HG03558 (cell line): ENCODE measurements at regions not wholly inside any gene's neighbourhood (a gene's known extent, or its start where the extent isn't known, plus 50 kb on each side); places are given as distances from the start of the nearest gene placed in this dataset.
"Not testable (repeated sequence)": the region's sequence is repeated elsewhere in the genome, so short reads cannot be mapped to it uniquely, and the experiment has no call there.

Experiments
- ATAC-seq: cut with Tn5 transposase; IDR thresholded peaks from one replicate; pipeline ENCODE4 v1.9.1; 2021; ENCODE audit warnings: moderate number of reproducible peaks; ENCODE audit not compliant: unreplicated experiment; ENCODE audit errors: extremely low read depth

DNA sequence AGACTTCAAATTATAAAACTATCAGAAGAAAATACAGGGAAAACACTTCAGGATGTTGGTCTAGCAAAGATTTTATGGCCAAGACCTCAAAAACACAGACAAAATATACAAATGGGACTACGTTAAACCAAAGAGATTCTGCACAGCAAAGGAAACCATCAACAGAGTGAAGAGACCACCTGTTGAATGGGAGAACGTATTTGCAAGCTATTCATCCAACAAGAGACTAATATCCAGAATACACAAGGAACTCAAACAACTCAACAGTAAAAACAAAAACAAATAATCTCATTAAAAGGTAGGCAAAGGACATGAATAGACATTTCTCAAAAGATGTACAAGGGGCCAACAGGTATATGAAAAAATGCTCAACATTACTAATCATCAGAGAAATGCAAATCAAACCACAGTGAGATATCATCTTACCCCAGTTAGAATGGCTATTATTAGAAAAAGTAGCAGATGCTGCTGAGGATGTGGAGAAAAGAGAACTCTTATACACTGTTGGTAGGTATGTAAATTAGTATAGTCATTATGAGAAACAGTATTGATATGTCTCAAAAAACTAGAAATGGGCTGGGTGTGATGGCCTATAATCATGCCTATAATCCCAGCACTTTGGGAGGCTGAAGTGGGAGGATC is 112.6 kb downstream of the LRIG2 start:
- ATAC-seq = peak; percentile 94

GRCh38 chr1:113190078-113190477 is 117.1 kb downstream of the LRIG2 start:
- no peak for ATAC-seq

GRCh38 chr1:113190930-113191329 is 117.9 kb downstream of the LRIG2 start:
- ATAC-seq = no peak

DNA sequence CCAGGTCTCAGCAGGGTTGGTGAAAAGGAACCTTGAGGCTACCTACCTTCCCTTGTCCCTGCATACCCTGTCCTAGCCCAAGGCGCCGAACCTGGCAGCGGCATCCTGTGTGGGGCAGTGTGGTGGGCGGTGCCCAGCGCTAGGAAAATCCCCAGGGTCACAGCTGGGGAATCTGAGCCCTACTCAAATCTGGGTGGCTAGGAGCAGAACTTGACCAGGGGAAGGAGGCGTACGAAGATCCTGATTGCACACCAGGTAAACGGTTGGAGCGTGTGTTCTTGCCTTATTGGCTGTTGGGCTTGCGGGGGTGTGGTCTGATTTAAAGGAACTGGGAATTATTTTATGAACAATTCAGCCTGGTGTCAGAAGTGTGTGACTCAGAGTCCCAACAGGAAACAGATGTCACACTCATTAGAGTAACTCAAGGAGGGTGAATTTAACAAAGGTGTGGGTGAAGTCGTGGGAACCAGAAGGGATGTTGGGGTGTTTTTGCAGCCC is 118.6 kb downstream of the LRIG2 start:
- peak; percentile 42 for ATAC-seq

DNA sequence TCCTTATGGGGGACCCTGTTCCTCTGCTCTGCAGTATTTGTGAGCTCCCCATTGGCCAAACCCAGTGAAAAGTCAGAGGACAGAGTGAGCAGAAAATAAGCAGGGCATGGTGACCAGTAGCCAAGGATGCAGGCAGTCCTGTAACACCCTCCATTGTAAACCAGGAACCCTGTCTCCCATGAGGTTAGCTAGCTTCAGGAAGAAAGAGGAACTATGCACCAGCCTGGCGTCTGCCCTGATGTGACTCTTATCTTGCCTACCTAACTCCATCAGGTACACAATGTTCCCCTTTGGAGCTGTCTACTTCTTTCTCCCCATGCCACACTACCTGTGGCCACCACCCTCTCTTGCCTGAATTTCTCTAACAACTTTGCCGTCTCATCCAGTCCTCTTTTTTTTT is 119.2 kb downstream of the LRIG2 start:
- ATAC-seq = no peak

- no peak for ATAC-seq
These were observed 120.0 kb downstream of the LRIG2 start for GRCh38 chr1:113192980-113193379.

DNA sequence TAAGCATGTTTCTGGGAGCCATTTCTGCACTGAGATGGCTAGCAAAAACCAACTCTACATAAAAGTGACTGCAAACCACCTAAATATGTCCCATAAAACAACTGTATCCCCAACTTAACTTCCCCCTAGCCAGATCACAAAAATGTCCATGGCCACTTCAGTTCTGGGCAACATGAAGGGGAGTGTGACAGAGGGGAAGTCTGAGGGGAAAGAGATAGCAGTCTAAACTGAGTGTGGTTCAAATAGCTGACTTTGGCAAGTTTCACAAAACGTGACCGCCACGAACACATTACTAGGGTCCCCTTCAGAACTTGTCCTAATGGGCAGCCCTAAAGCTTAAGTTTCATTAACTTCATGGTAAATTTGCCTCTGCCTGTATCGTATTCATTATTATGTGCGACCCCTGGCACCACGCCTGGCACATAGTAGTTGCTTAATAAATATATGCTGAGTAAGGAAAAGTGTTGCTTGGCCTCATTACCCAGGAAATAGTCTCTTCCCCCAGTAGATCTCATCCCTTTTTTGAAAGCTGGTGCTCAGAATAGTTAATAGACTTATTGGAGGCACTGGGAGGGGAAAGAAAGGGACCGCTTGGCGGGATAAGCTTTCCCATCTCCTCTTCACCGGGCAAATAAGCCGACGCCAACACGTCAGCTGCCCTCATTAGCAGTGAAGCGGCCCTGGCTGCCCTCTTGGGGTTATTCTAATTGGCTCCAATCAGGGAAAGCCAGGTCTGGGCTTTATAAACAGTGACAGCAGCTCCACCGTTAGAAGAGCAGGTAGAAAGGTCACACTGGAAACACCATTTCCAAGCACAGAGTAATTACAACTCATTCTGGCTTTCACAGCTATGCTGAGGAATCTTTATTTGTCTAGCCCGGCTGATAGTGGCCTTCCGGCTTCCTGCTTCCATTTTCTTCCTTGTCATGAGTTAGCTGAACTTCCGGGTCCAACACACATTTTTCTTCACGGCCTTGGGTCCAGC is 122.1 kb downstream of the LRIG2 start:
- no peak for ATAC-seq

DNA sequence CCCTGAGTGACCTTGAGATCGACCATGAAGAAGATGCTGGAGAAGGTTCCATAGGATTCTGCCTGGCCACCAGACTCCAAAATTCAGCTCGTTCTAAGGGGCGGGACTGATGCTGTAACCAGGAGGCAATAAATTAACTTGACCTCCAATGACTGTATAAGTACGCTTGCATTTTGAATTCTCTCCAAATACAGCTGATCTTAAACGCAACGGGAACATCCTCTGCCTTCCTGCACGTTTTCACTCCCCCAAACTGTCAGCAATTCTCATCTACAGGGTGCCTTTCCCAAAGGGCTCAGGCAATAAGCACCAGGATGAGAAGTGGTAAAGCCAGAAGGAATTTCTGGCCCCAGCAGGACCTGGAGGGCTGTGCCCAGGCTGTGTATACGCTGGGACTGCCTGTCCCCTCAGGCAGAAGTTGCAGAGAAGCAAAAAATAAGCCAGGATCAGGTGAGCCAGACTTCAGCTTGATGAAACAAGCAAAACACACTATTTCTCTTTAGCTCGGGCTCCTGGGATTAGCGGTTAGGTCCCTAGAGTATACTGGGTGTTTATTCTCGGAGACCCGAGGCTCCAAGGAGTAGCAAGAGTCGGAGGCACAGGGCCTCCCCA is 124.8 kb downstream of the LRIG2 start:
- no peak for ATAC-seq

- no peak for ATAC-seq
These were observed 125.8 kb downstream of the LRIG2 start for GRCh38 chr1:113198806-113199205.

- no peak for ATAC-seq
These were observed 126.9 kb downstream of the LRIG2 start for GRCh38 chr1:113199760-113200455.

DNA sequence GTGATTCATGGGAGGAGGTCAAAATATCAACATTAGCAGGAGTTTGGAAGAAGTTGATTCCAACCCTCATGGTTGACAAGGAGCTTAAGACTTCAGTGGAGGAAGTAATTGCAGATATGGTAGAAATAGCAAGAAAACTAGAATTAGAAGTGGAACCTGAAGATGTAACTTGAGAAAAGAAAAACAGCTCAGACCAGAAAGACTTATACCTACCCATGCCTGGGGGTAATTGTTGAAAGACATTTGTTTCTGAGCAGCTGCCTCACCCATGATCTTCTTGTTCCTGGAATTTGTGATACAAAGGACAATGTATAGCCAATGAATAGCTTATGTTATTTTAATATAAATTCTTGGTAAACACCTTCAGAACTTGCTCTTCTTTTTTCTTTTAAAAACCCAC is 128.6 kb downstream of the LRIG2 start:
- no peak for ATAC-seq

DNA sequence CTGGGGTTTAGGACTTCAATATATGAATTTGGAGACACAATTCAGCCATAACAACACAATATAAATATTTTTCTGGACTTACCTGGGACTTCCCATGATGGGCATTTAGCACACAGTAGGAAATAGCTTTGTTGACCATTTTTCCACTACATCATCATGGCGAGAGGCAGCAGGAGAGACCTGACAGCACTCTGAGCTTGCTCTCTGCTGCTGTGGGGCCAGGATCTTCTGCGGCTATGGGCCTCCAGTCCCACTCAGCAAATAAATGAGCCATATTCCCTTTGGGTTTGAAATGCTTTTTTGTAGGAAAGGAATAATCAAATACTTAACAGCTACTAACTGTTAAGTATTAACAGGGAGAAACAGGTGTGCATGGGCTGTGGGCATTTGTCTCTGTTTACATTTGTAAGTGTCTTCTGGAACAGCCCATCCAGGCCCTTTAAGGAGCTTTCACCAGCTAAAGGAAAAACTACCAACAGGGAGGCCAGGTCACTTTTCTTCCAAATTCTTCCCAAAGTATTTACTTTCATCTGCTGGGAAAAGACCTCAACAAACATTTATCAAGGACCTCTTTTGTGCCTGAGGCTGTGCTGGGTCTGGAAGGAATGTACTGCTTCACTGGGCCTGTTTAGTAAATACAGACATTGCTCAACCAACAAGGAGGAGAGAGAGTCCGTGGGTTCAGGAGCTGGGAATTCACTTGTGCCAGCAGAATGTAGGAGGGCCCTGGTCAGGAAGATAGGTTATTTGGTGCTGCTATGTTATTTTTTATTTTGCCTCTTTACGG is 133.2 kb downstream of the LRIG2 start:
- ATAC-seq = no peak

DNA sequence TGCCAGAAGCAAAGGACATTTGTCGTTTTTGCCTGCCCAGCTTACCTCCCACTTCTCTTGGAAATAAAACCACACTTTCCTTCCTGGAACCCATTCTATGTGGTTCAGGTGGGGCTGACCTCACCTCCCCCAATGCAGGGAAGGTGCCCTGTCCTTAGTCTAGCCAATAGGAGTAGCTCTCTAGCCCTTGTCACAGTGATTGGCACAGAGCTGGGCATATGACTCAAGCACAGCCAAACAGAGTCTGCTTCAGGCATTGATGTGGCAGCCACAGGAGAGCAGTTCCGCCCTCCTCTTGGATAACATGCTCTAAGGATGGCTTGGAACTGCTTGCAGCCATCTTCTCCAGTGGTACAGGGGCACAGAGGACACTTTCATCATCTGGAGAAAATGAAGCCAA is 134.0 kb downstream of the LRIG2 start:
- no peak for ATAC-seq

DNA sequence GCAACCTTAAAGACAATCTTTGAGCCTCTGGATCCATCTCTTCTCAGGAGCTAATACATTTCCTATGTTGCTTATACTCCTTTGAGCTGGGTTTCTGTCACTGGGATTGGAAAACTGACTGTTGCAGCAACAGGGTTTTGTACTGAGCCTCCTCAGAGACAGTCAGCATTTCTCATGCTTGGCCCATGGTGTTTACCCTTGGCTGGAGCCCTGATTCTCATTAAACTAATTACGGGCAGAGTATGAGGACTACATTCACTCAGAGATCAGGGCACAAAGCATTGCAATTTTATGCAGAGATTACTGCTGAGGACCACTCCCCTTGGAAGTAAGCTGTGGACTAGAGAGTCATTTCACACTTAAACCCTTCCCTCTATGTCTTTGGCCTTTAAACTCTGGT is 134.5 kb downstream of the LRIG2 start:
- no peak for ATAC-seq

DNA sequence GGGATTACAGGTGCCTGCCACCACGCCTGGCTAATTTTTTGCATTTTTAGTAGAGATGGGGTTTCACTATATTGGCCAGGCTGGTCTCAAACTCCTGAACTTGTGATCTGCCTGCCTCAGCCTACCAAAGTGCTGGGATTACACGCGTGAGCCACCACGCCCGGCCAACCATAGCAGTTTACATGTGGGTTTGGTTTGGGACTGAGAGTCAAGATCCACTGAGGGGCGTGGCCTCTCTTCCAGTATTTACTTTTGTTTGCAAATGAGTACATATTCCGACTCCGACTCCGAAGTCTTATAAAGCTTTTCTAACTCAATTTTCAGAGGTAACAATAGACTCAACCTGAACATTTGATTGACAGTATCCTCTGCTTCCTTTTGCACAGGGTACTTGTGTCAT is 135.4 kb downstream of the LRIG2 start:
- not testable (repeated sequence) for ATAC-seq

DNA sequence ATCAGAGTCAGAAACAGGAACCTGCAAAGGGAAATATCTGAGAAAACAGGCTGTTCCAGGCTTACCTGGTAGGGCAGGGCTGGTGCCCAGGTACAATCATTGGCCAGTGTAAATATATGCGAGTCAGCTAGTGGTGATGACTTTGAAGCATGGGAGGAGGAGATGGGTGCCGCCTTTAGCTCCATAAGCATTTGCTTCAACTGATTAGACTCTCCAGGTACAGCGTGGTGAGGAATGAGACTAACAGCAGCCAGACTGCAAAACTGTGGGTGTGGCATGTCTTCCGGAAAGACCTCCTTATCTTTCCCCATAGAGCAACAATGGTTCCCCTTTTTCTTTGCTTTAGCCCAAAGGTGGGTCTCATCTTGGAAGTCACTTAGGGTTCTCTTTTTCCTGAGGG is 137.2 kb downstream of the LRIG2 start:
- no peak for ATAC-seq

- no peak for ATAC-seq
These were observed 138.5 kb downstream of the LRIG2 start for GRCh38 chr1:113211467-113211866.

DNA sequence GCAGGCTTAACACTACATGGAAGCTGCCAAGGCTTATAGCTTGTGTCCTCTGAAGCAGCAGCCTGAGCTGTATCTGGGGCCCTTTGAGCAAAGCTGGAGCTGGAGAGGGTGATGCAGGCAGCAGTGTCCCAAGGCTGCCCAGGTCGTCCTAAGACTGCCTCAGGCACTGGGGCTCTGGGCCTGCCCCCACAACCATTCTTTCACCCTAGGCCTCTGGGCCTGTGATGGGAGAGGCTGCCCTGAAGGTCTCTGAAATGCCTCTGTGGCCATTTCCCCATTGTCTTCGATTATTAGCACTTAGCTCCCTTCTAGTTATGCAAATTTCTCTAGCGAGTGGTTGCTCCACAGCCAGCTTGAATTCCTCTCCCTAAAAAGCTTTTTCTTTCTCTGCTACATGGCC is 142.0 kb downstream of the LRIG2 start:
- ATAC-seq = no peak

DNA sequence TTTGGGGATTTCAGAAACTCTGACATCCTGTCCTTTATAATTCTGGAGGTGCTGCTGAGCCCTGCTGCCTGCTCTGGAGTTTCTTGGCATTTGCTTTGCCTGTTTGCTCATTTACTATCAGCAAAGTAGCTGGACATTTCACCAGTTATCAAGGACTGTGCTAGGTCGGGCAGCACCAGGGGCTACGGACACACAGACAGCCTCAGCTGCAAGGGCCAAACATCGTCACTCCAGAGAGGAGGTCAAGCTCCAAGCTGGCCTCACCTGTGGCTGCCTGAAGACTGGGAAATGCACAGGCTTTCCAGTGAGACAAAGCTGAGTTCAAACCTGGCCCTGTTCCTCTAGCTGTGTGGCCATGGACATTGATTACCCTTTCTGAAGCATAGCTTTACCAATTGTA is 143.7 kb downstream of the LRIG2 start:
- no peak for ATAC-seq
